ENCODE measurements at regions not wholly inside any gene's neighbourhood (a gene's known extent, or its start where the extent isn't known, plus 50 kb on each side); places are given as distances from the start of the nearest gene placed in this dataset.

DNA sequence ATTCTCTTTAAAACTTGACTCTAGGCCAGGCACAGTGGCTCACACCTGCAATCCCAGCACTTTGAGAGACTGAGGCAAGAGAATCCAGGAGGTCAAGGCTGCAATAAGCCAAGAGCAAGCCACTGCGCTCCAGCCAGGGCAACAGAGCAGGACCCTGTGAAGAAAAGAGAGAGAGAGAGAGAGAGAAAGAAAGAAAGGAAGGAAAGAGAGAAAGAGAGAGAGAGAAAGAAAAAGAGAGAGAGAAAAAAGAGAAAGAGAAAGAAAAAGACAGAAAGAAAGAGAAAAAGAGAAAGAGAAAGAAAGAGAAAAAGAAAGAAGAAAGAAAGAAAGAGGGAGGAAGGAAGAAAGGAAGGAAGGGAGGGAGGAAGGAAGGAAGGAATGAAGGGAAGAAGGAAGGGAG lies 76.7 kb downstream of the RIN2 start:
- TF ChIP-seq SIN3A (IDR thresholded peaks at IDR 0.05; ENCODE audit: borderline replicate concordance, insufficient read depth, low read length) = no peak
- no peak for TF ChIP-seq TAF1 (IDR thresholded peaks at IDR 0.05; ENCODE audit: borderline replicate concordance, insufficient read depth, low read length)
- no peak for TF ChIP-seq REST (IDR thresholded peaks at IDR 0.05; ENCODE audit: insufficient read depth in 1 of 2, low read depth in 2 of 2, low read length in 2 of 2)
- TF ChIP-seq FOXP2 (optimal IDR thresholded peaks at IDR 0.05; ENCODE audit: borderline replicate concordance, extremely low read depth, extremely low read length, insufficient read depth) = no peak
- no peak for TF ChIP-seq POLR2AphosphoS5 (IDR thresholded peaks at IDR 0.05; ENCODE audit: low read depth, low read length)

DNA sequence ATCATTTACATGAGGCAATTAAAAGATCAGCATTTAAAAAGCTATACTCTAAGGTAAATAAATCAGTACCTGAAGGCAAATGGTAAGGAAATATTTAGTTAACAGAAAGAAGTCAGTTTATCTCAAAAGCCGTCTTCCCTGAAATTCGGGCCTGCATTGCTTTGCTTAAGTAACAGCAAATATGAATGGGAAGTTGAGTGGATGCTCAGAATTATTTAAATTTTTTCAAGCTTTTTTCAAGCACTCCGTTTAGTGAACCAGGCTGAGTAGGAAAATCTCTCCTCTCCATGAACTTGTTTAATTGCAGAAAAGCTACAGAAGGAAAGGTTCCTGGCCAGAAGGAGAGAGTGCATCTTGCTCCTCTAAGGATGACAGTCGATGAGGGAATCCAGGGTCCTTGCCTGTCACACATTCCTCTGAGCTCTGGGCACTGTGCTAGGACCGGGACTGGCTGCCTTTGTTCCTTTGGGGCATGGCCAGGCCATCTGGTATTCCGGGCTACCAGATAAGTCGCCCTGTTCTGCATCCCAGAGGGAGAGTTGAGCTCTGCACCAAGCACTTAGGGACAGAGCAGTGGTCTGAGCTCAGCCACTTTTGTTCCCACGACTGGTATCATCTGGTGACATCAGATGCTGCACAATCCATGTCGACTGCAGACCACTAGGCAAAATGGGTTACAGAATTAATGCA lies 77.6 kb downstream of the RIN2 start:
- TF ChIP-seq REST (IDR thresholded peaks at IDR 0.05; ENCODE audit: insufficient read depth in 1 of 2, low read depth in 2 of 2, low read length in 2 of 2) (no peak), SIN3A (IDR thresholded peaks at IDR 0.05; ENCODE audit: borderline replicate concordance, insufficient read depth, low read length) (no peak), FOXP2 (optimal IDR thresholded peaks at IDR 0.05; ENCODE audit: borderline replicate concordance, extremely low read depth, extremely low read length, insufficient read depth) (no peak), POLR2AphosphoS5 (IDR thresholded peaks at IDR 0.05; ENCODE audit: low read depth, low read length) (no peak), TAF1 (IDR thresholded peaks at IDR 0.05; ENCODE audit: borderline replicate concordance, insufficient read depth, low read length) (no peak)

DNA sequence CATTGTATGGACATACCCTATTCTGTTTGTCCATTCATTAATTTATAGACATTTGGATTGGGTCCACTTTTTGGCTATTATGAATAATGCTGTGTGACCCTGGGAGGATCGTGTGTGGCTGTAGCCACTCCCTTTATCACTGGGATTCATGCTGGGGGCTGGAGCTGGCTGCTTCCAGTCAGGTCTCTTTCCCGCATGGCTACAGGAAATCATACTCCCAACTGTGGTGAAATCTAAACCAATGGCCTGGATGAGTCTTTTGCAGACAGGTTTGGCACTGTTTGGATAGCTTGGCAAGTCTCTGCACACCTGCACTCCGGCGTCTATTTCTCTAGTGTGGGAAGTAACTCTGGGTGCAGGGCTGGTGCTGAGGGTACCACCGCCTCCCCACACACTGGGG lies 80.4 kb downstream of the RIN2 start:
- TF ChIP-seq POLR2AphosphoS5 (IDR thresholded peaks at IDR 0.05; ENCODE audit: low read depth, low read length) (no peak), TAF1 (IDR thresholded peaks at IDR 0.05; ENCODE audit: borderline replicate concordance, insufficient read depth, low read length) (no peak), REST (IDR thresholded peaks at IDR 0.05; ENCODE audit: insufficient read depth in 1 of 2, low read depth in 2 of 2, low read length in 2 of 2) (no peak), SIN3A (IDR thresholded peaks at IDR 0.05; ENCODE audit: borderline replicate concordance, insufficient read depth, low read length) (no peak), FOXP2 (optimal IDR thresholded peaks at IDR 0.05; ENCODE audit: borderline replicate concordance, extremely low read depth, extremely low read length, insufficient read depth) (no peak)

GRCh38 chr20:19839053-19839452 lies 81.0 kb downstream of the RIN2 start:
- TF ChIP-seq SIN3A (IDR thresholded peaks at IDR 0.05; ENCODE audit: borderline replicate concordance, insufficient read depth, low read length) (no peak), REST (IDR thresholded peaks at IDR 0.05; ENCODE audit: insufficient read depth in 1 of 2, low read depth in 2 of 2, low read length in 2 of 2) (no peak), FOXP2 (optimal IDR thresholded peaks at IDR 0.05; ENCODE audit: borderline replicate concordance, extremely low read depth, extremely low read length, insufficient read depth) (no peak), TAF1 (IDR thresholded peaks at IDR 0.05; ENCODE audit: borderline replicate concordance, insufficient read depth, low read length) (no peak), POLR2AphosphoS5 (IDR thresholded peaks at IDR 0.05; ENCODE audit: low read depth, low read length) (no peak)

Data from PFSK-1 (cell line).